ENCODE measurements at regions not wholly inside any gene's neighbourhood (a gene's known extent, or its start where the extent isn't known, plus 50 kb on each side); places are given as distances from the start of the nearest gene placed in this dataset.

DNA sequence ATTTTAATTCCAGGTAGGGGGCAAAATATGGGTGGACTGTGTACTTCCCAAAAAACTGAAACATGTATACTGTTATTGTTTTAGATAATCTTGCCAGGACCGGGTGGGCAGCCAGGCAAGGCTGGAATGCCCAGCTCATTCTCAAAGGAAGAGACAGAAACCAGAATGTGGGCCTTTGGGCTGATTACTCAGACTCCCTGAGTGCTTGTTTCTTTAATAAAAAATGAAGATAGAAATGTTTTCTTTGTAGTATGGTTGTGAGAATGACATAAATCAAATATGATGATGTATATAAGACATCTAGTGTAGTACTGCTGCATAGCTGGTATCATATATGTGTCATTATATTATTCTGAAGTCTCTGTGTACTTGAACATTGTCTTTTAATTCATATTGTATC lies 231.6 kb upstream of the NT5C1B start:
- no peak overlapping the region for H3K27ac ChIP-seq (ENCODE audit: insufficient read depth, low read depth, low read length)
- no peak overlapping the region for H2AFZ ChIP-seq (ENCODE audit: low read depth, low read length)
- POLR2A ChIA-PET = no interaction called here
- DNase-seq (ENCODE audit: low read depth, low spot score) (no peak), FAIRE-seq (no peak)
- H3K4me2 ChIP-seq (ENCODE audit: insufficient read depth, low read length) = no peak overlapping the region
- H4K20me1 ChIP-seq (replicated peaks; ENCODE audit: control insufficient read depth, extremely low read depth, insufficient read depth, low read length) = no peaks in the 10 kb centered on the region
- H3K4me3 ChIP-seq (replicated peaks in 1 of 3; ENCODE audit: insufficient read depth in 1 of 3, low read depth in 1 of 3, low read length in 3 of 3) = no peak overlapping the region
- BruUV-seq (replicated peaks) = no TSS peak
- no peak for TF ChIP-seq POLR2A (IDR thresholded peaks at IDR 0.05; ENCODE audit: low read depth, low read length)
- TF ChIP-seq EZH2 (IDR thresholded peaks at IDR 0.05; ENCODE audit: borderline replicate concordance, low read depth, low read length, severe bottlenecking) = no peak
- TF ChIP-seq, protein P1, sequence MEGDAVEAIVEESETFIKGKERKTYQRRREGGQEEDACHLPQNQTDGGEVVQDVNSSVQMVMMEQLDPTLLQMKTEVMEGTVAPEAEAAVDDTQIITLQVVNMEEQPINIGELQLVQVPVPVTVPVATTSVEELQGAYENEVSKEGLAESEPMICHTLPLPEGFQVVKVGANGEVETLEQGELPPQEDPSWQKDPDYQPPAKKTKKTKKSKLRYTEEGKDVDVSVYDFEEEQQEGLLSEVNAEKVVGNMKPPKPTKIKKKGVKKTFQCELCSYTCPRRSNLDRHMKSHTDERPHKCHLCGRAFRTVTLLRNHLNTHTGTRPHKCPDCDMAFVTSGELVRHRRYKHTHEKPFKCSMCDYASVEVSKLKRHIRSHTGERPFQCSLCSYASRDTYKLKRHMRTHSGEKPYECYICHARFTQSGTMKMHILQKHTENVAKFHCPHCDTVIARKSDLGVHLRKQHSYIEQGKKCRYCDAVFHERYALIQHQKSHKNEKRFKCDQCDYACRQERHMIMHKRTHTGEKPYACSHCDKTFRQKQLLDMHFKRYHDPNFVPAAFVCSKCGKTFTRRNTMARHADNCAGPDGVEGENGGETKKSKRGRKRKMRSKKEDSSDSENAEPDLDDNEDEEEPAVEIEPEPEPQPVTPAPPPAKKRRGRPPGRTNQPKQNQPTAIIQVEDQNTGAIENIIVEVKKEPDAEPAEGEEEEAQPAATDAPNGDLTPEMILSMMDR (IDR thresholded peaks at IDR 0.05; ENCODE audit: extremely low read depth in 1 of 2, insufficient read depth in 1 of 2, low read depth in 1 of 2, low read length in 2 of 2) = no peak
- intact Hi-C loops (cut with micrococcal nuclease) = no loop called here
- no peaks in the 10 kb centered on the region for H3K79me2 ChIP-seq (ENCODE audit: control insufficient read depth, insufficient read depth, low read length)
- H3K27me3 ChIP-seq (ENCODE audit: control insufficient read depth in 2 of 2, insufficient read depth in 2 of 2, low read length in 2 of 2) = no peaks in the 10 kb centered on the region
- dilution Hi-C loops (cut with MboI; ENCODE audit: extremely low pct_ligation_motif_present, low sequenced_read_pairs) = no loop called here
- H3K9me1 ChIP-seq (replicated peaks; ENCODE audit: control insufficient read depth, extremely low read depth, insufficient read depth, low read length) = no peaks in the 10 kb centered on the region
- CTCF ChIA-PET = no interaction called here
- H3K9ac ChIP-seq (replicated peaks; ENCODE audit: extremely low read depth, insufficient read depth, low read length) = no peak overlapping the region
- H3K4me1 ChIP-seq (ENCODE audit: control insufficient read depth, extremely low read depth, insufficient read depth, low read length) = no peaks in the 10 kb centered on the region
- no peaks in the 10 kb centered on the region for H3K36me3 ChIP-seq (ENCODE audit: control insufficient read depth in 2 of 2, extremely low read depth in 1 of 2, insufficient read depth in 2 of 2, low read length in 2 of 2)
- H3K9me3 ChIP-seq (replicated peaks; ENCODE audit: control insufficient read depth, insufficient read depth, low read length) = no peaks in the 10 kb centered on the region

DNA sequence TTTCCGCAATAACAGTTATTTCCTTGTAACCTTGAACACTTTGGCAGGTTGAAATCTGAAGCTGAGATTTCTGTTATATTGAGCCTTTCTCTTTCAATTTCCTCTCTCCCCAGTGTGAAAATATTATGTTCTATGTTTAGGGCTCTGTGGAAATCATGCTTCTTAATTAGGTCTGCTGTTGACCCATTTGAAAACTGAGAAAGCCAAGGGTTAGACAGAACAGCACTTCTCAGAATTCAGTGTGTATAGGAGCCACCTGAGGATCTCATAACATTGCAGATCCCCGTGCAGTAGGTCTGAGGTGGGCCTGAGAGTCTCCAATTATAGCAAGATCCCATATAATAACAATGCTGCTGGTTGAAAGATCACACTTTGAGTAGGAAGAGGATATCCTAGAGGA lies 230.2 kb upstream of the NT5C1B start:
- DNase-seq (ENCODE audit: low read depth, low spot score) (no peak), FAIRE-seq (no peak)
- no peak overlapping the region for H3K4me3 ChIP-seq (replicated peaks in 1 of 3; ENCODE audit: insufficient read depth in 1 of 3, low read depth in 1 of 3, low read length in 3 of 3)
- no peak for TF ChIP-seq JUN (IDR thresholded peaks at IDR 0.05; ENCODE audit: borderline replicate concordance, insufficient read depth, insufficient read length, low read depth)
- TF ChIP-seq EZH2 (IDR thresholded peaks at IDR 0.05; ENCODE audit: borderline replicate concordance, low read depth, low read length, severe bottlenecking) = no peak
- H3K9me3 ChIP-seq (replicated peaks; ENCODE audit: control insufficient read depth, insufficient read depth, low read length) = no peaks in the 10 kb centered on the region
- intact Hi-C loops (cut with micrococcal nuclease) (no loop called here), dilution Hi-C loops (cut with MboI; ENCODE audit: extremely low pct_ligation_motif_present, low sequenced_read_pairs) (no loop called here)
- POLR2A ChIA-PET = no interaction called here
- BruUV-seq (replicated peaks) = no TSS peak
- H2AFZ ChIP-seq (ENCODE audit: low read depth, low read length) = no peak overlapping the region
- H4K20me1 ChIP-seq (replicated peaks; ENCODE audit: control insufficient read depth, extremely low read depth, insufficient read depth, low read length) = no peaks in the 10 kb centered on the region
- no peaks in the 10 kb centered on the region for H3K9me1 ChIP-seq (replicated peaks; ENCODE audit: control insufficient read depth, extremely low read depth, insufficient read depth, low read length)
- no peaks in the 10 kb centered on the region for H3K27me3 ChIP-seq (ENCODE audit: control insufficient read depth in 2 of 2, insufficient read depth in 2 of 2, low read length in 2 of 2)
- no peak overlapping the region for H3K9ac ChIP-seq (replicated peaks; ENCODE audit: extremely low read depth, insufficient read depth, low read length)
- no peaks in the 10 kb centered on the region for H3K4me1 ChIP-seq (ENCODE audit: control insufficient read depth, extremely low read depth, insufficient read depth, low read length)
- CTCF ChIA-PET = no interaction called here
- H3K36me3 ChIP-seq (ENCODE audit: control insufficient read depth in 2 of 2, extremely low read depth in 1 of 2, insufficient read depth in 2 of 2, low read length in 2 of 2) = no peaks in the 10 kb centered on the region
- no peak overlapping the region for H3K27ac ChIP-seq (ENCODE audit: insufficient read depth, low read depth, low read length)
- H3K79me2 ChIP-seq (ENCODE audit: control insufficient read depth, insufficient read depth, low read length) = no peaks in the 10 kb centered on the region
- no peak overlapping the region for H3K4me2 ChIP-seq (ENCODE audit: insufficient read depth, low read length)

Measured in endothelial cell of umbilical vein (primary cell).